ENCODE measurements at regions not wholly inside any gene's neighbourhood (a gene's known extent, or its start where the extent isn't known, plus 50 kb on each side); places are given as distances from the start of the nearest gene placed in this dataset.

DNA sequence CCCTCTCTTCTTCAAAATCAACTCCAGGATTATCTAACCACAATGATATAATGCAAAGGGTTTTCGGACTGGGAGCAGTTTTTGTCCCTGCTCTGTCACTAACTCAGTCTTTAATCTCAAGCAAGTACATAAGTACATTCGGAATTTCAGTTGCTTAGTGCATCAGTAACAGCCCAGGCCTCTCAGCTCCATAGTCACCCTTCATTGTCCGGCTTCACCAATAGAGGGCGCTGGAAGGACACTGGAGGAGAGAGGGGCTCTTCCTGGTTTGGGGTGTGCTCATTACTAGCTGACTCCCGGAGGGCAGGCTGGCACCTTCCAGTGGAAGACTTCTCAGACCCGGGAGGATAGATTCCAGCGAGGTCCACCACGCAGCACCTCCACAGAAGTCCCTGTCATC lies 90.4 kb upstream of the PDGFD start:
- no peak for TF ChIP-seq EZH2 (IDR thresholded peaks at IDR 0.05; ENCODE audit: low read length, missing control alignments)
- TF ChIP-seq, protein P1, sequence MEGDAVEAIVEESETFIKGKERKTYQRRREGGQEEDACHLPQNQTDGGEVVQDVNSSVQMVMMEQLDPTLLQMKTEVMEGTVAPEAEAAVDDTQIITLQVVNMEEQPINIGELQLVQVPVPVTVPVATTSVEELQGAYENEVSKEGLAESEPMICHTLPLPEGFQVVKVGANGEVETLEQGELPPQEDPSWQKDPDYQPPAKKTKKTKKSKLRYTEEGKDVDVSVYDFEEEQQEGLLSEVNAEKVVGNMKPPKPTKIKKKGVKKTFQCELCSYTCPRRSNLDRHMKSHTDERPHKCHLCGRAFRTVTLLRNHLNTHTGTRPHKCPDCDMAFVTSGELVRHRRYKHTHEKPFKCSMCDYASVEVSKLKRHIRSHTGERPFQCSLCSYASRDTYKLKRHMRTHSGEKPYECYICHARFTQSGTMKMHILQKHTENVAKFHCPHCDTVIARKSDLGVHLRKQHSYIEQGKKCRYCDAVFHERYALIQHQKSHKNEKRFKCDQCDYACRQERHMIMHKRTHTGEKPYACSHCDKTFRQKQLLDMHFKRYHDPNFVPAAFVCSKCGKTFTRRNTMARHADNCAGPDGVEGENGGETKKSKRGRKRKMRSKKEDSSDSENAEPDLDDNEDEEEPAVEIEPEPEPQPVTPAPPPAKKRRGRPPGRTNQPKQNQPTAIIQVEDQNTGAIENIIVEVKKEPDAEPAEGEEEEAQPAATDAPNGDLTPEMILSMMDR (conservative IDR thresholded peaks at IDR 0.05 in 1 of 2, IDR thresholded peaks at IDR 0.05 in 1 of 2; ENCODE audit: low read depth in 1 of 2, low read length in 2 of 2): peak in 1 of 2 donors; percentile 69
